GM19193 (cell line): ENCODE measurements at regions not wholly inside any gene's neighbourhood (a gene's known extent, or its start where the extent isn't known, plus 50 kb on each side); places are given as distances from the start of the nearest gene placed in this dataset.

ENCODE experiments used
- POLR2A ChIP-seq: IDR thresholded peaks from 4 replicates; pipeline ENCODE4 v1.6.1; 2011; ENCODE audit not compliant: insufficient read depth, insufficient read length; ENCODE audit errors: extremely low read depth

DNA sequence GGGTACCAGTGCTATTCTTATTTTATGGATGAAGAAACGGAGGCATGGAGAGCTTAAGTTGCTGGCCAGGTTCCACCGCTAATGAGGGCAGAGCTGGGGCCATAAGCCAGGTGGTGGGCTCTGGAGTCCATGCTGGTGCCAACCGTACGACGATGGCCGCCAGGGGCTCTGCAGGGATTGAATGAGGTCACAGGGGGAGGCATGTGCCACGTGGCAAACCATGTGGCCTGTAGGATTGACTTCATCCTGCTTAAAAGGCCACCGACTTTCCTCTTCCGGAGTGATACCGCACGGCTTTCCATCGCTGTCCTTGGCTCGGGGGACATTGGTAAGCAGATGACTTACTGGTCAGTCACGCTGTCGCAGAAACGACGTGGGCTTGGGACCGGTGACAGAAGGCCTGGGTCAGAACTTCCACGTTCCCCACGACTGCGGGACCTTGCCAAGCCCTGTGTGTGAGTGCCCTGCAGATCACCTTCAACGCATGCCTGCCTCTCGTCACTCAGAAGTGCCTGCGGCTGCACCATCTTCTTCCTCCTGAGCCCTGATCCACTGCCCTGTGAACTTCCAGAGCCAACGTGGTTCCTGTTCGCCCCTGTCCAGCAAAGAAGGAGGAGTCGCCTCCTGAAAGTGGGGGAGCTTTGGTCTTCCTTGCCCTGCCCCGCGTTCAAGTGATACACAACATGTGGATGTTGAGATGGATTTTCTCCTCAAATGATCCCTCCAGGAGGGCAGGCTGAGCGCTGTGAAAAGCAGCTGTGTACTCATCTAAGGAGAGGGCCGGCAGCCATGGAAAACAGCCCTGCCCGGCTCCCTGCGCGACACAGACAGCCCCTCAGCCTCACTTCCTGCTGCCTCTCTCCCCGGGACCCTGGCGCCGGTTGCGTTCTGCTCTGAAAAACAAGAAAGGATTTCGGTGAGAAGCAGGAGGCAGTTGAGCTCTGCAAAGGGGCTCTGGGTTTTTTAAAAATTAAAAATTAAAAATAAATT, 176.7 kb downstream of the C16orf95 start:
- TF ChIP-seq POLR2A, result no peak

DNA sequence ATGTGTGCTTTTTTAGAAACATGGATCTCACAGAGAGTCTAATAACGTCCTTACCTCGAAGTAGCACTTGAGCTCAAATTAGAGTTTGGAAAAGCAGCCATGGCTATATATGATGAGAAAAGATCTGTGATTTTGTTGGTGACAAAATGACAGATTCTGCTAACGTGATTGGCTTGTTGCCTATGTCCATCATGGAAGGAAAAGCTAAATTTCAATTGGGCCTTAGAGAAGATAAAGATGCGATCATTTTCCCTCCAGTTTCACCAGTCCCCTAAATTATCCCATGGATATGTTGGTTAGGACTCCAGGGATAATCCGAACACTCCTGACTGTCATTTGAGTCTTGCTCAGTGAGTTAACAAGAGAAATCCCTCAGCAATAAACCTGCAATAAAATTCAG, 175.8 kb downstream of the C16orf95 start:
- TF ChIP-seq POLR2A, result no peak

DNA sequence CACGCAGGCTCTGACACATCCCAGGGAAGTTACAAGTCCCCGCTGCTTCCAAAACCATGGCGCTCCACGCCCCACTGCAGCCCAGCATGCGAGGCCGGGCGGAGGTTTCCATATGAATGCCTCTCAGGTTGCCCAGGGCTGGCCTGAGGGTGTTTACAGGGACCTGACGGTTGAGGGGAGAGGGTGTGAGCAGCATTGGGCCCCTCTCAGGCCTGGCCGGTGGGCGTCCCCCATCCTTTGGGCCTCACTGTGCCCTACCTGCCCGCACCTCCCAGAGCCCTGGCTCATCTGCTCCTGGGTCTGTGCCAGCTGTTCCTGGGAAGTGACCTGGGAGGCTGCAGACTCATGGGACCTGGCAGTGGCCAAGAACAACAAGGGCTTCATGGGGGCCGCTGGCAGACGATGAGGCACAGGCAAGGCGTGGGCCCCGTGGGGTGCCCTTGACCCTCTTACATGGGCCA, 173.5 kb downstream of the C16orf95 start:
- no peak for TF ChIP-seq POLR2A

DNA sequence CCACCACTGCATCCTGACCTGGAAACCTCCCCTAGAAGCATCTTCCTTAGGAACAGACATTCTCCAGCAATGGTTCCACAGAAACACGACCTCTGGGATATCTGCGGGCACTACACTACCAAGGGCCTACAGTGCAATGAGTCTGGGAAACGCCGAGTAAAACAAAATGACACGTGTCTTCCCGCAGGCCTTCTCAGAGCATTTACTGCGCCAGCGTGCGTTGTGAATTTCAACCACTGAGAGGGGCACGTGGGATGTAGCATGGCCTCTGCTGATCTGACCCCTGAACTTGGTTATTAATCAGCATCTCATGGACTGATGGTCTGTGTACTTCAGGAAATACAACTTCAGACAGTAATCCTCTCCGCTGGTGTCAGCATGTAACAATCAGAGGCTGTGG, 173.0 kb downstream of the C16orf95 start:
- no peak for TF ChIP-seq POLR2A

DNA sequence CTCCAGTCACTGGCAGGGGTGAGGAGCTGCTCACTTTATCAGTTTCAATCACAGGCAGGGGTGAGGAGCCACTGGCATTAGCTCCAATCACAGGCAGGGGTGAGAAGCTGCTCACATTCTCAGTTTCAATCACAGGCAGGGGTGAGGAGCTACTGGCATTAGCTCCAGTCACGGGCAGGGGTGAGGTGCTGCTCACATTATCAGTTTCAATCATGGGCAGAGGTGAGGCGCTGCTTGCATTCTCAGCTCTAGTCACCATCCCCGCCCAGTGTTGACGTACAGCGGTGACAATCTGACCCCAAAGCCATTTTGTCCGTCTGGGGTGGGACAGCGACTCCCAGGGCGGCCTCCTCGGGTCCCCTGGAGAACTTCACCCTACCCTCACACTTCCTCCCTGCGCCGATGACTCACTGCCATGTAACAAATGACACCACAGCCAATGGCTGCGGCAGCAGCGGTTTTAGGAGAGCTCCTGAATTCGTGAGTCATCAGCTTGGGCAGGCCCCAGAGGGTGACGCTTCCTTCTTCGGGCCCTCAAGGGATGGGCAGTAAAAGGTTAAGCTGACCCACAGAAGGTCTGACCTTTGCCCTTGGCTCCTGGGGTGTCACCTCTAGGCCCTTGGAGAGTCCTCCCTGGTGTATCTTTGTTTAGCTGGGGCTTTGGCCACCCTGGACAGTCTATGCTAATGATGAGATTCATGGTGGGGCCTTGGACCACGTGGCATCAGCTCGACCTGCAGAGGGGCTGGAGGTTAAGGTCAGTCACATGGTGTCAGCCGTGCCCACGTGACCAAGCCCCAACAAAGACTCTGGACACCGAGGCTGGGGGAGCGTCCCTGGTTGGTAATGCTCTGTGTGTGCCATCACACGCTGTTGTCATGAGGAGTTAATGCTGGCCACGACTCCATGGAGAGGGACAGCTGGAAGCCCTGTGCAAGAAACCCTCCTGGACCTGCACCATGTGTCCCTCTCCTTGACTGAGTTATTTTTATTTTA, 171.7 kb downstream of the C16orf95 start:
- TF ChIP-seq POLR2A, result no peak

DNA sequence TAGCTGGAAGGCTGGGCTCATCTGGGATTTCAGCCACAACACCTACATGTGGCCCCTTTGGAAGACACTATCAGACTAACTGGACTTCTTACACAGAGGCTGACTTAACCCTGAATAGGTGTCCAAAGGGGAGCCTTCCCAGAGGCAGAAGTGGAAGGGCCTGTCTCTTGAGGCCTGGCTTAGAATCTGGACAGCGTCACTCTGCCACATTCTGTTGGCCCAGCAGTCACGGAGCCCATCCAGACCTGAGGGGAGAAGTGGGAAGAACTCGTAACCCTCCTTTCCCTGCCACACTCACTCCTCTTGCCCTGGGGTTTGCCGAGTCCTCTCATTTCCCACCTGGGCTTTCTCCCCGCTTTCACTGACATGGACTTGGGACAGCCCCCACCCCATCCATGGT, 170.5 kb downstream of the C16orf95 start:
- no peak for TF ChIP-seq POLR2A

DNA sequence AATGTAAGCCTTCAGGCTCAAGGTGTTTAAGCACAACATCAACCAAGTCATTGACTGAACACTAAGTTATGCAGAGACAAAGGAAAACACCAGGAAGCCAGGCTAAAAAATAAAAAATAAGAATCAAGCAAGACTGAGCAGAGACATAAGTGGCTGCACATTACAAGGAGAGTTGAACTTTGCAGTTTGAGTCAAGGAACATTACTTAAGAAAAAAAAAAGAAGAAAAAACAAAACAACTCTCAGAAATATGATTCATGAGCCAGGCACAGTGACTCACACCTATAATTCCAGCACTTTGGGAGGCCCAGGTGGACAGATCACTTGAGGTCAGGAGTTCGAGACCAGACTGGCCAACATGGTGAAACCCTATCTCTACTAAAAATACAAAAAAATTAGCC, 168.1 kb downstream of the C16orf95 start:
- no peak for TF ChIP-seq POLR2A

DNA sequence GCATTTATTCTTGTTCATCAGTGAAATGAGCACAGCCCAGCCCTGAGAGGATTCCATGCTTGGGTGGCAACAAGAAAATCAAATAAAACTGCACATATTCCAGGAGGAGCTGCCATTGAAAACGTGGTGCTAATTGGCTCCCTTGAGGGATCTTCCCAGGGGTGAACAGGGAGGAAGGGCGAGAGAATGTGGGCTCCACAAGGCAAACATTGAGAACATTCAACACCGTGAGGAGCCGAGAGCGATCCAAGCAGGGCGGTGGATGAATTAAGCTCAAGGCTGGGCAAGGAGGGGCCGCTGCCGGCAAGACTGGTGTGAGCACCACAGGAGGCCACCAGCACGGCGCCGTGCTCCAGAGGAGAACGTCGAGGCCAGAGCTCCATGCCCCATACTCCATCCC, 166.9 kb downstream of the C16orf95 start:
- no peak for TF ChIP-seq POLR2A

DNA sequence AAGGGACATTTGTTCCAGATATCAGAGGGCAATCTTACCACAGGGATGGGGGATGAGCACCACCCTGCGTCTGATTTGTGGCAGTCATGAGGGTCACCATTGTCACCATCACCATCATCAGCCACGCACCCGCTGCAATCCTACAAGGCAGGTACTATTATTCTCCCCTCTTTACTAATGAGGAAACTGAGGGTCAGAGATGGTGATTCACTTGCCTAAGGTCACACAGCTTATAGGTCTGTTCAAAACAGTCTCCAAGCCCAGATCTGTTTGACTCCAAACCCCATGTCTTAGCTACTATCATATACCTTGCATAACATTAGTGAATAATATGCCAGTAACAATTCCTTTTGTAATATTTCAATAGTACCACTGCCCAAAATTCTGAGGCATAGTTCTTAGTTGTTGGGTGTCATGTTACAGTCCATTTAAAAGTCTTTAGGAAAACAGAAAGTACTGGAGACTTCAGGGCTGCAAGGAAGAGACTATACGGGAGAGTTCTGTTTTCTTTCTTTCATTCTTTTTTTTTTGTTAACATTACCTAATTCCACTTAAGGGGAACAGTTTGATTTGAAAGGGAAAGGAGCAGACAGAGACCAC, 166.4 kb downstream of the C16orf95 start:
- TF ChIP-seq POLR2A, result no peak

DNA sequence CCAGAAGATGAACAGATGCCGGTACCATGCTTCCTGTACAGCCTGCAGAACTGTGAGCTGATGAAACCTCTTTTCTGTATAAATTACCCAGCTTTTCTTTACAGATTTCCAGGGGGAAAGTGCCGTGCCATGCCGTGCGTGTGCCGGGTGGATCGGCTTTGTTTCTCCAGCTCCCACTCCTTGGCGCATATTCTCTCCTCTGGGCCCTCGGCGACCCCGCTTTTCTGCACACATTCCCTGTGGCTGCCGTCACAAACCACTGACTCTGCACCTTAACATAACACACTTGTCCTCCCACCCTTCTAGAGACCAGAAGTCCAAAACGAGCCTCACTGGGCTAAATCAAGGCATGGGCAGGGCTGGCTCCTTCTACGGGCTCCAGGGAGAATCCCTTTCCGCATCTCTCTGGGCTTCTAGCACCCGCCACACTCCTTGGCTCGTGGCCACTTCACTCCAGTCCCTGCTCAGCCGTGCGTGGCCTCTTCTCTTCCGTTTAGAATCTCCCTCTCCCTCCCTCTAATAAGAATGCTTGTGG, 164.9 kb downstream of the C16orf95 start:
- TF ChIP-seq POLR2A, result no peak

DNA sequence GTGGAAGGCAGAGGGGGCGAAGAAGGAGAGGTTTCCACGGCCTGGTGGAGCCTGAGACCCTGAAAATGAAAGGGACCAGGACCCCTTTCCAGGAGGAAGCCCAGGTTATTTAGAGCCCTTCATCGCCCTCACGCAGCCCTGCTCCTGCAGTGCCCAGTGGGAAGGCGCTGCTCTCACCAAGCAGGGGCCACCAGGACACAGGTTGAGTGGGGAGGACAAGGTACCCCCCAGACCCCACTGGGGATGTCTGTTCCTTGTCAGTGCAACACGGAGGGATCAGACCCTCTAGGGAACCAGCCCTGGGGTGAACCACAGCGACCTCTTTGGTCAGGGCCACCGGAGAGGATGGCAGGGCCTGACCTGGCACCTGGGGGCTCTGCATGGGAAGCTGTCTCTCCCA, 163.9 kb downstream of the C16orf95 start:
- no peak for TF ChIP-seq POLR2A

DNA sequence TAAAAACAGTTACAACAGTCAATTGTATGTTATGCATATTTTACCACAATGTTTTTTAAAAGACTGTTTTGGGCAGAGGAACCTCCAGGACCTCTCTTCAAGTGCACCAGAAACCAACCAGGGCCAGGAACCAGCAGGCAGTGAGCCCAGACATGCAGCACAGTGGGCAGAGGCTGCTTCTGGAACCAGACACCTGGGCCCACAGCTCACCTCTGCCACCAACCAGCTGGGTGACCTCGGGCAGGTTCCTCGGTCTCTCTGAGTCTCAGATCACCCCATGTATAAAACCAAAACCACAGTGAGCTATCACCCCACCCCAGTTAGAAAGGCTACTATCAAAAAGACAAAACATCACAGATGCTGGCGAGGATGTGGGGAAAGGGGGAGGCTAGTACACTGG, 161.0 kb downstream of the C16orf95 start:
- TF ChIP-seq POLR2A, result no peak

DNA sequence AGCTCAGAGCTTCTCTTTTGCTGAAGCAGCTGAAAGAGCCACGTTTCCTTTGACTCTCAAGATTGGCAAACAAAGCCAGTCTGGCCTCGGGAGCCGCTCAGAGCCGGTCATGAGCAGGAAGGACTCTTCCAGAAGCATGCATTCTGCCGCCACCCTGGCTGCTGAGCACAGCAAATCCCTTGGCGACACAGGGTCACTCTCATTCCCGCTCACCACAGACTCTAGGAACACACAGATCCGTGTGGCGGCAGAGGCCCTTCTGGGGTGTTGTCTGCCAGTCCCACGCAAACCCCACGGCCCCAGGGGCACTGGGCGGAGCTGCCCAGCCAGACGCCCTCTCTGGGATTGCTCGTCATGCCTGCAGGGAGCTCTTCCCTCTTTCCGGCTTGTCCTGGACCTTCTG, 157.0 kb downstream of the C16orf95 start:
- no peak for TF ChIP-seq POLR2A

DNA sequence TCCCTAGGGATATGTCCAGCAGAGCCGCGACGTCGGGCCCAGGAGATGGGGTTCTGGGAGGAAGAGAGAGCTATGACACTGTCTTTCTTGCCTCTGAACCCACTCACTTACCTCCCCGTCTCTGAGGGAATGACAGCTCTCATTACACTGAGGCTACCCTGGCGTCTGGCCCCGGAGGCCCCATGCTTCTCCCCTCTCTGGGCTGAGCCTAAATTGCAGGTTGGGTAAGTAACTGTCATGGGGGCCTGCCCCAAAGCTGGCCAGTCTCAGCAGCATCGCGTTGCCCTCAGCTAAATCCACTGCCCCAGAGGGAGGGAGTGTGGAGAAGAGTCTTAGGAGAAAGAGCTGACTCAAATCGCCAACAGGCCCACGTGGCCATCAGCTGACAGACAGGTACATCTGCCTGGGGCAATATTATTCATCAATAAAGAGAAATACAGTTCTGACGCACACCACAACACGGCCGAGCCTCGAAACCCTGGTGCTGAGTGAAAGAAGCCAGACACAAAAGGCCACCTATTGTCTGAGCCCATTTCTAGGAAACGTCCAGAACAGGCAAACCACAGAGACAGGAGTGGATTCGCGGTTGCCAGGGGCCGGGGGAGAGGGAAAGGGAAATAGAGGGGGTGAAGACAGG, 156.4 kb downstream of the C16orf95 start:
- no peak for TF ChIP-seq POLR2A
